ENCODE measurements at regions not wholly inside any gene's neighbourhood (a gene's known extent, or its start where the extent isn't known, plus 50 kb on each side); places are given as distances from the start of the nearest gene placed in this dataset.

DNA sequence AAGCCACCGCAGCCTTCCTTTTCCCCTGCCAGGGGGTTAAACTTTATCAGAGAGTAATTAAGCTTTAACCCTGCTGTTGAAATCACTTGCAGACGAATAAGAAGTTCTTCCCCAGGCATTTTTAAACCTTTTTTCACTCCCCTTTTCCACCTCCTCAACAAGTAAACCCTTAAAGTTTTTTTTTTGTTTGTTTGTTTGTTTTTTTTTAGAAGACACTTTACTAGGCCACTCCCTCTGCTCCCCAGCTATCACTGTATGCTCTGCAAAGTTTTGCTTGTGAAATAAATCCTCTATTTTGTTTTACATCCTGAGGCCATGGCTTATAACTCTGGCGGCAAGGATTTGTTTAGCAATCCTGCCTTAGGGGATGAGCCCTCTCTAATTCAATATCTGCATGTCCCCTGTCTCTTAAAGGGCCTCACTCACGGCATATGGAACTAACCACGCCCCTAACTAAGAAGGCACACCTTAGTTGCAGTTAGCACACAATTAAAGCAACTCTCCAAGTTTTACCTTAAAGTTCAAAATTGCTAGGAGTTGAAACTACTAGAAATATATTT is 1354.7 kb upstream of the LRRTM3 start (continued):
- TF ChIP-seq TOX (CRISPR knock-in tag; IDR thresholded peaks at IDR 0.05; ENCODE audit: borderline replicate concordance), result no peak
- no peak for TF ChIP-seq PPARA (CRISPR knock-in tag; IDR thresholded peaks at IDR 0.05; ENCODE audit: borderline replicate concordance)
- TF ChIP-seq ZNF8 (CRISPR knock-in tag; IDR thresholded peaks at IDR 0.05), result no peak

DNA sequence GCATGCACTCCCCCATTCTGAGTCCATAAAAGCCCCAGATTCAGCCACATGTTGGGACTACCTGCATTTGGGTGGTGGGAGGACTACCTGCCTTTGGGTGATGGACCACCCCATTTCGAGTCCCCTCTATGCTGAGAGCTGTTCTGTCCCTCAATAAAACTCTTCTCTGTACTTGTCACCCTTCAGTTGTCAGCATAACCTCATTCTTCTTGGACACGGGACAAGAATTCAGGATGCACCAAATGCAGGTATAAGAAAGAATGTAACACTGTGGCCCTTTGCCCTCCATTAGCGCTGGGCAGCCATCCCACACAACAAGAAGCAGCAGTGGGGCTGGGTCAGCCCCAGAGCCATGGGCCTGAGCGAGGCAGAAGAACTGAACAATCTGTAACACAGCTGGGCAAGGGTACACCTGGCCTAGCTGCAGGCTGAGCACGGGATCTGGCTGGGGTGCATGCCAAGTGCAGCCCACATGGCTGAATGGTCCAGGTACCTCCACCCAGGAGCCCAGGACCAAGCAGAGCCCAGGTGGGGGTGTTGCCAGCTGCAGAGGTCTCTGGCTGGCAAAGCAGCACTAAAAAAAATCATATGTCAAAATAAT is 1344.3 kb upstream of the LRRTM3 start:
- TF ChIP-seq ZC3H10 (CRISPR knock-in tag; IDR thresholded peaks at IDR 0.05), result no peak
- TF ChIP-seq ZNF565 (CRISPR knock-in tag; conservative IDR thresholded peaks at IDR 0.05; ENCODE audit: low read depth), result no peak
- TF ChIP-seq ESRRG (CRISPR knock-in tag; IDR thresholded peaks at IDR 0.05), result no peak
- no peak for TF ChIP-seq ZFP3 (CRISPR knock-in tag; IDR thresholded peaks at IDR 0.05)
- no peak for TF ChIP-seq ZNF8 (CRISPR knock-in tag; IDR thresholded peaks at IDR 0.05)
- TF ChIP-seq, protein P1, sequence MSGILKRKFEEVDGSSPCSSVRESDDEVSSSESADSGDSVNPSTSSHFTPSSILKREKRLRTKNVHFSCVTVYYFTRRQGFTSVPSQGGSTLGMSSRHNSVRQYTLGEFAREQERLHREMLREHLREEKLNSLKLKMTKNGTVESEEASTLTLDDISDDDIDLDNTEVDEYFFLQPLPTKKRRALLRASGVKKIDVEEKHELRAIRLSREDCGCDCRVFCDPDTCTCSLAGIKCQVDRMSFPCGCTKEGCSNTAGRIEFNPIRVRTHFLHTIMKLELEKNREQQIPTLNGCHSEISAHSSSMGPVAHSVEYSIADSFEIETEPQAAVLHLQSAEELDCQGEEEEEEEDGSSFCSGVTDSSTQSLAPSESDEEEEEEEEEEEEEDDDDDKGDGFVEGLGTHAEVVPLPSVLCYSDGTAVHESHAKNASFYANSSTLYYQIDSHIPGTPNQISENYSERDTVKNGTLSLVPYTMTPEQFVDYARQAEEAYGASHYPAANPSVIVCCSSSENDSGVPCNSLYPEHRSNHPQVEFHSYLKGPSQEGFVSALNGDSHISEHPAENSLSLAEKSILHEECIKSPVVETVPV (CRISPR knock-in tag; IDR thresholded peaks at IDR 0.05), result no peak
- no peak for TF ChIP-seq RARB (CRISPR knock-in tag; IDR thresholded peaks at IDR 0.05)
- no peak for TF ChIP-seq CSDC2 (CRISPR knock-in tag; IDR thresholded peaks at IDR 0.05)
- no peak for TF ChIP-seq OSR1 (CRISPR knock-in tag; IDR thresholded peaks at IDR 0.05)
- TF ChIP-seq SNAI2 (CRISPR knock-in tag; IDR thresholded peaks at IDR 0.05), result no peak
- no peak for TF ChIP-seq TOX (CRISPR knock-in tag; IDR thresholded peaks at IDR 0.05; ENCODE audit: borderline replicate concordance)
- TF ChIP-seq, protein P2, sequence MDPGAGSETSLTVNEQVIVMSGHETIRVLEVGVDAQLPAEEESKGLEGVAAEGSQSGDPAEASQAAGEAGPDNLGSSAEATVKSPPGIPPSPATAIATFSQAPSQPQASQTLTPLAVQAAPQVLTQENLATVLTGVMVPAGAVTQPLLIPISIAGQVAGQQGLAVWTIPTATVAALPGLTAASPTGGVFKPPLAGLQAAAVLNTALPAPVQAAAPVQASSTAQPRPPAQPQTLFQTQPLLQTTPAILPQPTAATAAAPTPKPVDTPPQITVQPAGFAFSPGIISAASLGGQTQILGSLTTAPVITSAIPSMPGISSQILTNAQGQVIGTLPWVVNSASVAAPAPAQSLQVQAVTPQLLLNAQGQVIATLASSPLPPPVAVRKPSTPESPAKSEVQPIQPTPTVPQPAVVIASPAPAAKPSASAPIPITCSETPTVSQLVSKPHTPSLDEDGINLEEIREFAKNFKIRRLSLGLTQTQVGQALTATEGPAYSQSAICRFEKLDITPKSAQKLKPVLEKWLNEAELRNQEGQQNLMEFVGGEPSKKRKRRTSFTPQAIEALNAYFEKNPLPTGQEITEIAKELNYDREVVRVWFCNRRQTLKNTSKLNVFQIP (CRISPR knock-in tag; IDR thresholded peaks at IDR 0.05; ENCODE audit: borderline replicate concordance, low read depth), result no peak
- no peak for TF ChIP-seq TCF4 (CRISPR knock-in tag; IDR thresholded peaks at IDR 0.05; ENCODE audit: borderline replicate concordance)
- TF ChIP-seq ARNTL (CRISPR knock-in tag; IDR thresholded peaks at IDR 0.05; ENCODE audit: borderline replicate concordance, low read depth), result no peak
- TF ChIP-seq PPARA (CRISPR knock-in tag; IDR thresholded peaks at IDR 0.05; ENCODE audit: borderline replicate concordance), result no peak
- TF ChIP-seq BACH2 (CRISPR knock-in tag; IDR thresholded peaks at IDR 0.05; ENCODE audit: borderline replicate concordance), result no peak
- TF ChIP-seq, protein P3, sequence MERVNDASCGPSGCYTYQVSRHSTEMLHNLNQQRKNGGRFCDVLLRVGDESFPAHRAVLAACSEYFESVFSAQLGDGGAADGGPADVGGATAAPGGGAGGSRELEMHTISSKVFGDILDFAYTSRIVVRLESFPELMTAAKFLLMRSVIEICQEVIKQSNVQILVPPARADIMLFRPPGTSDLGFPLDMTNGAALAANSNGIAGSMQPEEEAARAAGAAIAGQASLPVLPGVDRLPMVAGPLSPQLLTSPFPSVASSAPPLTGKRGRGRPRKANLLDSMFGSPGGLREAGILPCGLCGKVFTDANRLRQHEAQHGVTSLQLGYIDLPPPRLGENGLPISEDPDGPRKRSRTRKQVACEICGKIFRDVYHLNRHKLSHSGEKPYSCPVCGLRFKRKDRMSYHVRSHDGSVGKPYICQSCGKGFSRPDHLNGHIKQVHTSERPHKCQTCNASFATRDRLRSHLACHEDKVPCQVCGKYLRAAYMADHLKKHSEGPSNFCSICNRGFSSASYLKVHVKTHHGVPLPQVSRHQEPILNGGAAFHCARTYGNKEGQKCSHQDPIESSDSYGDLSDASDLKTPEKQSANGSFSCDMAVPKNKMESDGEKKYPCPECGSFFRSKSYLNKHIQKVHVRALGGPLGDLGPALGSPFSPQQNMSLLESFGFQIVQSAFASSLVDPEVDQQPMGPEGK (CRISPR knock-in tag; IDR thresholded peaks at IDR 0.05; ENCODE audit: borderline replicate concordance), result no peak
- TF ChIP-seq, protein P4, sequence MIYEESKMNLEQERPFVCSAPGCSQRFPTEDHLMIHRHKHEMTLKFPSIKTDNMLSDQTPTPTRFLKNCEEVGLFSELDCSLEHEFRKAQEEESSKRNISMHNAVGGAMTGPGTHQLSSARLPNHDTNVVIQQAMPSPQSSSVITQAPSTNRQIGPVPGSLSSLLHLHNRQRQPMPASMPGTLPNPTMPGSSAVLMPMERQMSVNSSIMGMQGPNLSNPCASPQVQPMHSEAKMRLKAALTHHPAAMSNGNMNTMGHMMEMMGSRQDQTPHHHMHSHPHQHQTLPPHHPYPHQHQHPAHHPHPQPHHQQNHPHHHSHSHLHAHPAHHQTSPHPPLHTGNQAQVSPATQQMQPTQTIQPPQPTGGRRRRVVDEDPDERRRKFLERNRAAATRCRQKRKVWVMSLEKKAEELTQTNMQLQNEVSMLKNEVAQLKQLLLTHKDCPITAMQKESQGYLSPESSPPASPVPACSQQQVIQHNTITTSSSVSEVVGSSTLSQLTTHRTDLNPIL (CRISPR knock-in tag; IDR thresholded peaks at IDR 0.05; ENCODE audit: low read depth), result no peak
- no peak for ATAC-seq

DNA sequence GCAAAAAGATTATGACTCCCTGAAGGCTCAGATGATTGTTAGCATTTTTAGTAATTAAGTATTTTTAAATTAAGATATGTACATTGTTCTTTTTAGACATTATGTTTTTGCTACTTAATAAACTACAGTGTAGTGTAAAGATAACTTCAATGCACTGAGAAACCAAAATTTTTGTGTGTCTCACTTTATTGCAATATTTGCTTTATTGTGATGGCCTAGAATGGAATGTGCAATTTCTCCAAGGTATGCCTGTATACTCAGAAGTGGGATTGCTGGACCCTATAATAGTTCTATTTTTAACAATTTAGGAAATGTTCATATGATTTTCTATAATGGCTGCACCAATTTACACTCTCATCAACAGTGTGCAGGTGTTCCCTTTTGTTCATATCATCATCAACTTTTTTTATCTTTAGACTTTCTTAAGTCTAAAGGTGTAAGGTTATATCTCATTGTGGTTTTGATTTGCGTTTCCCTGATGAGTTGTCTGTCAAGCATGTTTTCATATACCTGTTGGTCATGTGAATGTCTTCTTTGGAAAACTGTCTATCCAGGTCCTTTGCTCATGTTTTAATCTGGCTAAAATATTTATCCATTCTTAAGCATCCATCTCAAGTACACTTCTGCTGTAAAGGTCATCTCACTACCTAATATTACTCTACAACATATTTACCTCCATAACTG is 1323.5 kb upstream of the LRRTM3 start:
- no peak for ATAC-seq
- TF ChIP-seq ZNF8 (CRISPR knock-in tag; IDR thresholded peaks at IDR 0.05) (no peak), SNAI2 (CRISPR knock-in tag; IDR thresholded peaks at IDR 0.05) (no peak), TSHZ2 (CRISPR knock-in tag; IDR thresholded peaks at IDR 0.05) (no peak), ZNF565 (CRISPR knock-in tag; conservative IDR thresholded peaks at IDR 0.05; ENCODE audit: low read depth) (no peak), TCF4 (CRISPR knock-in tag; IDR thresholded peaks at IDR 0.05; ENCODE audit: borderline replicate concordance) (no peak), PPARA (CRISPR knock-in tag; IDR thresholded peaks at IDR 0.05; ENCODE audit: borderline replicate concordance) (no peak), RARB (CRISPR knock-in tag; IDR thresholded peaks at IDR 0.05) (no peak), ESRRG (CRISPR knock-in tag; IDR thresholded peaks at IDR 0.05) (no peak), CSDC2 (CRISPR knock-in tag; IDR thresholded peaks at IDR 0.05) (no peak), ISL1 (CRISPR knock-in tag; IDR thresholded peaks at IDR 0.05) (no peak), OSR1 (CRISPR knock-in tag; IDR thresholded peaks at IDR 0.05) (no peak), BACH2 (CRISPR knock-in tag; IDR thresholded peaks at IDR 0.05; ENCODE audit: borderline replicate concordance) (no peak)
- TF ChIP-seq, protein P4 (CRISPR knock-in tag; IDR thresholded peaks at IDR 0.05; ENCODE audit: low read depth), result no peak
- TF ChIP-seq, protein P2 (CRISPR knock-in tag; IDR thresholded peaks at IDR 0.05; ENCODE audit: borderline replicate concordance, low read depth), result no peak
- TF ChIP-seq, protein P1 (CRISPR knock-in tag; IDR thresholded peaks at IDR 0.05), result no peak
